H9 (cell line): ENCODE measurements at regions not wholly inside any gene's neighbourhood (a gene's known extent, or its start where the extent isn't known, plus 50 kb on each side); places are given as distances from the start of the nearest gene placed in this dataset.
A peak's percentile ranks its signal among the peaks of the same experiment; 100 is the strongest.

ENCODE experiments used
- DNase-seq: peaks from one replicate; pipeline ENCODE4 v3.0.0-alpha.2; 2017
- H2AFZ ChIP-seq: one replicate; pipeline ENCODE4 v1.6.1; 2013; ENCODE audit warnings: mild to moderate bottlenecking, low read length, control low read depth, moderate library complexity
- H2AK5ac ChIP-seq: 2 replicates; pipeline ENCODE4 v1.6.1; 2013; ENCODE audit warnings: low read length, control low read depth, mixed read lengths; ENCODE audit not compliant: insufficient read length
- H2BK120ac ChIP-seq: one replicate; pipeline ENCODE4 v1.6.1; 2013; ENCODE audit warnings: low read depth, mild to moderate bottlenecking, low read length, control low read depth, inconsistent platforms; ENCODE audit not compliant: poor library complexity, severe bottlenecking
- H2BK12ac ChIP-seq: 2 replicates; pipeline ENCODE4 v1.6.1; 2013; ENCODE audit warnings: low read length, control low read depth, mixed read lengths, low read depth; ENCODE audit not compliant: insufficient read length
- H2BK15ac ChIP-seq: 2 replicates; pipeline ENCODE4 v1.6.1; 2013; ENCODE audit warnings: low read depth, low read length, control low read depth
- H2BK20ac ChIP-seq: one replicate; pipeline ENCODE4 v1.6.1; 2013; ENCODE audit warnings: low read depth, mild to moderate bottlenecking, low read length, control low read depth, inconsistent platforms; ENCODE audit not compliant: poor library complexity, severe bottlenecking
- H2BK5ac ChIP-seq: 2 replicates; pipeline ENCODE4 v1.6.1; 2013; ENCODE audit warnings: low read length, control low read depth, mixed read lengths; ENCODE audit not compliant: insufficient read length
- H3K14ac ChIP-seq: 2 replicates; pipeline ENCODE4 v1.6.1; 2013; ENCODE audit warnings: low read length, control low read depth; ENCODE audit not compliant: insufficient read depth
- H3K18ac ChIP-seq: 2 replicates; pipeline ENCODE4 v1.6.1; 2013; ENCODE audit warnings: low read depth, mild to moderate bottlenecking, mixed read lengths, low read length, control low read depth; ENCODE audit not compliant: insufficient read length
- H3K23ac ChIP-seq: 2 replicates; pipeline ENCODE4 v1.6.1; 2013; ENCODE audit warnings: low read length, control low read depth, mixed read lengths, low read depth; ENCODE audit not compliant: insufficient read length
- H3K23me2 ChIP-seq: 2 replicates; pipeline ENCODE4 v1.6.1; 2013; ENCODE audit warnings: low read depth, mild to moderate bottlenecking, mixed read lengths, low read length, control low read depth; ENCODE audit not compliant: insufficient read length, poor library complexity, severe bottlenecking
- H3K27ac ChIP-seq: 2 replicates; pipeline ENCODE4 v1.5.1; 2013; ENCODE audit warnings: low read length, control low read depth, mixed read lengths, low read depth; ENCODE audit not compliant: insufficient read length
- H3K27me3 ChIP-seq: 2 replicates; pipeline ENCODE4 v1.6.1; 2013; ENCODE audit warnings: low read length, control low read depth, inconsistent platforms; ENCODE audit not compliant: insufficient read depth
- H3K4ac ChIP-seq: 2 replicates; pipeline ENCODE4 v1.6.1; 2013; ENCODE audit warnings: low read depth, mild to moderate bottlenecking, control low read depth, inconsistent platforms, low read length, moderate library complexity
- H3K4me1 ChIP-seq: 2 replicates; pipeline ENCODE4 v1.6.1; 2013; ENCODE audit warnings: low read length, control low read depth, inconsistent platforms; ENCODE audit not compliant: insufficient read depth
- H3K4me2 ChIP-seq: 2 replicates; pipeline ENCODE4 v1.6.1; 2013; ENCODE audit warnings: low read length, control low read depth, mixed read lengths; ENCODE audit not compliant: insufficient read length, insufficient read depth
- H3K56ac ChIP-seq: 2 replicates; pipeline ENCODE4 v1.6.1; 2013; ENCODE audit warnings: low read depth, mild to moderate bottlenecking, mixed read lengths, low read length, control low read depth; ENCODE audit not compliant: insufficient read length
- H3K79me1 ChIP-seq: 2 replicates; pipeline ENCODE4 v1.6.1; 2013; ENCODE audit warnings: low read depth, mild to moderate bottlenecking, moderate library complexity, low read length, control low read depth, inconsistent platforms; ENCODE audit not compliant: insufficient read depth, poor library complexity, severe bottlenecking
- H3K79me2 ChIP-seq: 2 replicates; pipeline ENCODE4 v1.6.1; 2013; ENCODE audit warnings: low read length, control low read depth, inconsistent platforms; ENCODE audit not compliant: insufficient read depth
- H3K9ac ChIP-seq: 2 replicates; pipeline ENCODE4 v1.6.1; 2013; ENCODE audit warnings: low read length, control low read depth, mixed read lengths; ENCODE audit not compliant: insufficient read length; ENCODE audit errors: extremely low read depth
- H3K9me3 ChIP-seq: one replicate; pipeline ENCODE4 v1.6.1; 2013; ENCODE audit warnings: low read depth, low read length, inconsistent platforms; ENCODE audit not compliant: control insufficient read depth
- H3T11ph ChIP-seq: one replicate; pipeline ENCODE4 v1.6.1; 2013; ENCODE audit warnings: mild to moderate bottlenecking, low read length, control low read depth, inconsistent platforms
- H4K20me1 ChIP-seq: one replicate; pipeline ENCODE4 v1.6.1; 2013; ENCODE audit not compliant: control insufficient read depth, insufficient read length, insufficient read depth
- H4K5ac ChIP-seq: 2 replicates; pipeline ENCODE4 v1.6.1; 2013; ENCODE audit warnings: low read depth, mild to moderate bottlenecking, mixed read lengths, low read length, control low read depth; ENCODE audit not compliant: insufficient read length
- H4K8ac ChIP-seq: replicated peaks from 2 replicates; pipeline ENCODE4 v1.6.1; 2013; ENCODE audit warnings: low read length, control low read depth, mixed read lengths, low read depth; ENCODE audit not compliant: insufficient read length
- H4K91ac ChIP-seq: 2 replicates; pipeline ENCODE4 v1.6.1; 2013; ENCODE audit warnings: low read depth, mild to moderate bottlenecking, moderate library complexity, mixed read lengths, low read length, control low read depth; ENCODE audit not compliant: insufficient read length
- H3K27ac Mint-ChIP-seq, 3 experiments: 2 replicates in 2 of 3; 3 replicates in 1 of 3; pipeline ENCODE4 v1.8.0; 2020 to 2021; ENCODE audit warnings: mixed read lengths in 3 of 3, mild to moderate bottlenecking in 1 of 3, moderate library complexity in 1 of 3
- H3K27me3 Mint-ChIP-seq: 2 replicates; pipeline ENCODE4 v1.8.0; 2021; ENCODE audit warnings: low read depth, mild to moderate bottlenecking, moderate library complexity, mixed read lengths
- H3K36me3 Mint-ChIP-seq, 3 experiments: 2 replicates in 2 of 3; 3 replicates in 1 of 3; pipeline ENCODE4 v1.8.0; 2020 to 2021; ENCODE audit warnings: low read depth in 3 of 3, mixed read lengths in 3 of 3; ENCODE audit not compliant: insufficient read depth in 1 of 3
- H3K4me1 Mint-ChIP-seq, 2 experiments: 2 replicates each; pipeline ENCODE4 v1.8.0; 2020; ENCODE audit warnings: mixed read lengths in 2 of 2
- H3K4me3 Mint-ChIP-seq, 2 experiments: 2 replicates in 1 of 2; 3 replicates in 1 of 2; pipeline ENCODE4 v1.8.0; 2020 to 2021; ENCODE audit warnings: mild to moderate bottlenecking in 2 of 2, mixed read lengths in 2 of 2, moderate library complexity in 1 of 2
- H3K9me3 Mint-ChIP-seq, 2 experiments: 2 replicates in 1 of 2; 3 replicates in 1 of 2; pipeline ENCODE4 v1.8.0; 2020; ENCODE audit warnings: mild to moderate bottlenecking in 2 of 2, mixed read lengths in 2 of 2, moderate library complexity in 1 of 2
- CTCF ChIP-seq: fragments of 200-600 bp; sonication (generic); conservative IDR thresholded peaks from 3 replicates; pipeline ENCODE4 v1.8.0; 2021; ENCODE audit warnings: antibody characterized with exemption, mild to moderate bottlenecking
- WGBS: extraction: QIAGEN DNeasy Blood & Tissue Kit; methylation state at CpG from one replicate; pipeline ENCODE4 v1.1.7; 2013; ENCODE audit warnings: missing lambda C conversion rate, low lambda C conversion rate, mixed read lengths; ENCODE audit not compliant: insufficient read length; ENCODE audit errors: extremely low coverage; 5-methylcytosine and 5-hydroxymethylcytosine counted together

GRCh38 chr6:113691260-113691656 lies 165.9 kb upstream of the MARCKS start:
- no peak overlapping the region for H2BK12ac ChIP-seq
- H3T11ph ChIP-seq = no peak overlapping the region
- no peaks in the 10 kb centered on the region for H3K27me3 Mint-ChIP-seq
- H3K79me2 ChIP-seq = no peaks in the 10 kb centered on the region
- H4K91ac ChIP-seq = no peak overlapping the region
- no peak overlapping the region for H3K18ac ChIP-seq
- no peak overlapping the region for H3K9ac ChIP-seq
- no peaks in the 10 kb centered on the region for H3K36me3 Mint-ChIP-seq
- WGBS = no CpG with 5 or more reads among the region's 4 CpGs
- H3K27me3 ChIP-seq = no peaks in the 10 kb centered on the region
- no peaks in the 10 kb centered on the region for H4K20me1 ChIP-seq
- no peak overlapping the region for H2BK20ac ChIP-seq
- no peak overlapping the region for H2BK5ac ChIP-seq
- no peaks in the 10 kb centered on the region for H3K79me1 ChIP-seq
- no peak overlapping the region for H3K14ac ChIP-seq
- H3K4me1 ChIP-seq = no peaks in the 10 kb centered on the region
- no peak overlapping the region for H3K27ac ChIP-seq
- H3K4me3 Mint-ChIP-seq = no peak overlapping the region
- no peak overlapping the region for H2BK15ac ChIP-seq
- DNase-seq = no peak
- H3K4me1 Mint-ChIP-seq = peaks cover 0 to 2% of the 10 kb centered on the region in 2 experiments; a peak in 2 of 4 replicates
- no peak overlapping the region for H3K4me2 ChIP-seq
- no peak overlapping the region for H4K8ac ChIP-seq
- no peak overlapping the region for H3K23ac ChIP-seq
- H2BK120ac ChIP-seq = no peak overlapping the region
- H3K4ac ChIP-seq = no peak overlapping the region
- H4K5ac ChIP-seq = no peak overlapping the region
- H2AK5ac ChIP-seq = no peak overlapping the region
- H3K9me3 Mint-ChIP-seq = no peaks in the 10 kb centered on the region
- peak overlapping the region in 1 of 3 experiments; percentile 17; a peak in 1 of 7 replicates for H3K27ac Mint-ChIP-seq
- no peak for TF ChIP-seq CTCF
- no peak overlapping the region for H2AFZ ChIP-seq
- H3K9me3 ChIP-seq = no peaks in the 10 kb centered on the region
- H3K23me2 ChIP-seq = no peaks in the 10 kb centered on the region
- no peak overlapping the region for H3K56ac ChIP-seq
